H1 (cell line): ENCODE measurements at regions not wholly inside any gene's neighbourhood (a gene's known extent, or its start where the extent isn't known, plus 50 kb on each side); places are given as distances from the start of the nearest gene placed in this dataset.
A peak's percentile ranks its signal among the peaks of the same experiment; 100 is the strongest.

ENCODE experiments used
- CTCF ChIA-PET: fragments of 300-600 bp; sonication (Branson Sonifier 250); formaldehyde crosslinking; loops from one replicate; lab custom pipeline; 2021; ENCODE audit not compliant: partially characterized antibody; lab: Charles Lee
- POLR2A ChIA-PET: fragments of 300-600 bp; sonication (Branson Sonifier 250); formaldehyde crosslinking; loops from one replicate; lab custom pipeline; 2021; ENCODE audit warnings: inconsistent platforms; ENCODE audit not compliant: partially characterized antibody; lab: Charles Lee
- DNase-seq, 2 experiments: peaks; one replicate each; pipeline versions ENCODE4 v3.0.0 to v3.0.0-alpha.2; 2010 to 2022; ENCODE audit warnings: low spot score in 2 of 2, low read depth in 1 of 2, mixed read lengths in 1 of 2
- FAIRE-seq: peaks from 2 replicates; lab custom pipeline; 2011; peaks lifted over from hg19 to GRCh38; lab: Jason Lieb, UNC
- H2AFZ ChIP-seq: 2 replicates; pipeline ENCODE4 v1.8.1; 2012; ENCODE audit warnings: low read length, inconsistent platforms
- H2AK5ac ChIP-seq: 2 replicates; pipeline ENCODE4 v1.6.1; 2013; ENCODE audit warnings: low read depth, low read length
- H2BK120ac ChIP-seq: replicated peaks from 2 replicates; pipeline ENCODE3; 2013; ENCODE audit warnings: low read depth, low read length, inconsistent platforms
- H2BK12ac ChIP-seq: 2 replicates; pipeline ENCODE4 v1.6.1; 2013; ENCODE audit warnings: low read depth, low read length
- H2BK15ac ChIP-seq: 2 replicates; pipeline ENCODE4 v1.6.1; 2013; ENCODE audit warnings: low read length
- H2BK20ac ChIP-seq: 2 replicates; pipeline ENCODE4 v1.6.1; 2013; ENCODE audit warnings: low read length
- H2BK5ac ChIP-seq: 2 replicates; pipeline ENCODE4 v1.6.1; 2013; ENCODE audit warnings: low read depth, low read length
- H3K14ac ChIP-seq: 2 replicates; pipeline ENCODE4 v1.6.1; 2013; ENCODE audit warnings: inconsistent platforms; ENCODE audit not compliant: insufficient read length
- H3K18ac ChIP-seq: 2 replicates; pipeline ENCODE4 v1.6.1; 2013; ENCODE audit warnings: low read length; ENCODE audit errors: extremely low read depth
- H3K23ac ChIP-seq: 2 replicates; pipeline ENCODE4 v1.6.1; 2013; ENCODE audit warnings: inconsistent platforms; ENCODE audit not compliant: insufficient read length
- H3K23me2 ChIP-seq: 2 replicates; pipeline ENCODE4 v1.6.1; 2013; ENCODE audit warnings: low read depth, low read length
- H3K27ac ChIP-seq: 2 replicates; pipeline ENCODE4 v1.6.1; 2011; ENCODE audit warnings: low read depth, low read length, inconsistent platforms
- H3K27me3 ChIP-seq, 4 experiments: replicated peaks in 1 of 4; 1 replicate in 1 of 4; 2 replicates in 3 of 4; pipeline versions ENCODE4 v1.6.1 to v1.8.1; 2011 to 2013; ENCODE audit warnings: low read length in 3 of 4, mild to moderate bottlenecking in 3 of 4, inconsistent platforms in 2 of 4, mixed read lengths in 2 of 4, moderate library complexity in 1 of 4; ENCODE audit not compliant: control insufficient read depth in 3 of 4, insufficient read depth in 3 of 4; ENCODE audit errors: extremely low read depth in 1 of 4
- H3K36me3 ChIP-seq, 4 experiments: 2 replicates each; pipeline versions ENCODE4 v1.6.1 to v1.8.1; 2011 to 2013; ENCODE audit warnings: mild to moderate bottlenecking in 4 of 4, low read length in 3 of 4, moderate library complexity in 2 of 4, control low read depth in 1 of 4, inconsistent platforms in 1 of 4; ENCODE audit not compliant: insufficient read depth in 4 of 4, control insufficient read depth in 2 of 4
- H3K4ac ChIP-seq: replicated peaks from 2 replicates; pipeline ENCODE3; 2013; ENCODE audit warnings: low read length, low read depth, mixed read lengths, inconsistent platforms; ENCODE audit not compliant: insufficient read length
- H3K4me1 ChIP-seq, 4 experiments: replicated peaks in 1 of 4; 1 replicate in 1 of 4; 2 replicates in 3 of 4; pipeline versions ENCODE4 v1.6.1 to v1.8.1; 2011 to 2013; ENCODE audit warnings: low read length in 3 of 4, inconsistent platforms in 2 of 4, mixed read lengths in 1 of 4; ENCODE audit not compliant: insufficient read depth in 4 of 4, control insufficient read depth in 3 of 4
- H3K4me2 ChIP-seq, 2 experiments: 2 replicates each; pipeline versions ENCODE4 v1.6.1 to v1.8.1; 2011 to 2013; ENCODE audit warnings: low read depth in 2 of 2, low read length in 2 of 2, control low read depth in 1 of 2, inconsistent platforms in 1 of 2, mild to moderate bottlenecking in 1 of 2; ENCODE audit not compliant: insufficient read depth in 1 of 2
- H3K4me3 ChIP-seq, 4 experiments: fragments of 200-600, 300-600 bp in 1 of 4; sonication (generic), shearing (Covaris generic), sonication (Bioruptor Twin) in 1 of 4; 2 replicates each; pipeline versions ENCODE4 v1.5.1 to v1.8.1; 2011 to 2016; ENCODE audit warnings: low read length in 4 of 4, low read depth in 3 of 4, control low read depth in 2 of 4, inconsistent platforms in 2 of 4, mild to moderate bottlenecking in 2 of 4, mixed read lengths in 1 of 4, moderate library complexity in 1 of 4; ENCODE audit not compliant: insufficient read depth in 2 of 4; ENCODE audit errors: extremely low read depth in 1 of 4
- H3K56ac ChIP-seq: replicated peaks from 2 replicates; pipeline ENCODE3; 2013; ENCODE audit warnings: low read depth, mild to moderate bottlenecking, mixed read lengths, low read length, inconsistent platforms; ENCODE audit not compliant: insufficient read length
- H3K79me1 ChIP-seq: 2 replicates; pipeline ENCODE4 v1.6.1; 2013; ENCODE audit warnings: low read depth, low read length, control low read depth
- H3K79me2 ChIP-seq, 2 experiments: 2 replicates each; pipeline versions ENCODE4 v1.6.1 to v1.8.1; 2012 to 2013; ENCODE audit warnings: low read length in 2 of 2, mild to moderate bottlenecking in 2 of 2, inconsistent platforms in 1 of 2; ENCODE audit not compliant: insufficient read depth in 2 of 2, control insufficient read depth in 1 of 2
- H3K9ac ChIP-seq, 4 experiments: replicated peaks in 1 of 4; 1 replicate in 1 of 4; 2 replicates in 3 of 4; pipeline versions ENCODE4 v1.6.1 to v1.8.1; 2011 to 2013; ENCODE audit warnings: low read depth in 3 of 4, low read length in 3 of 4, control low read depth in 2 of 4, mild to moderate bottlenecking in 2 of 4, moderate library complexity in 2 of 4, inconsistent platforms in 1 of 4; ENCODE audit errors: extremely low read depth in 1 of 4
- H3K9me3 ChIP-seq, 2 experiments: 2 replicates each; pipeline versions ENCODE4 v1.6.1 to v1.8.1; 2012 to 2013; ENCODE audit warnings: mild to moderate bottlenecking in 2 of 2, moderate library complexity in 2 of 2, control low read depth in 1 of 2, inconsistent platforms in 1 of 2, low read depth in 1 of 2, low read length in 1 of 2, mixed read lengths in 1 of 2; ENCODE audit not compliant: insufficient read depth in 2 of 2
- H4K20me1 ChIP-seq, 2 experiments: replicated peaks in 1 of 2; 2 replicates each; pipeline versions ENCODE3 to v1.8.1; 2011 to 2013; ENCODE audit warnings: inconsistent platforms in 2 of 2, low read length in 2 of 2, mild to moderate bottlenecking in 1 of 2; ENCODE audit not compliant: insufficient read depth in 2 of 2, control insufficient read depth in 1 of 2
- H4K5ac ChIP-seq: 2 replicates; pipeline ENCODE4 v1.6.1; 2013; ENCODE audit warnings: low read length, low read depth, mixed read lengths, inconsistent platforms; ENCODE audit not compliant: insufficient read length
- H4K8ac ChIP-seq: 2 replicates; pipeline ENCODE4 v1.8.0; 2013; ENCODE audit warnings: mild to moderate bottlenecking, moderate library complexity, low read length, inconsistent platforms; ENCODE audit not compliant: insufficient read depth; ENCODE audit errors: extremely low read depth
- H4K91ac ChIP-seq: replicated peaks from 2 replicates; pipeline ENCODE3; 2013; ENCODE audit warnings: low read length, mixed read lengths, inconsistent platforms; ENCODE audit not compliant: insufficient read length
- E2F6 ChIP-seq: IDR thresholded peaks from 2 replicates; pipeline ENCODE4 v1.6.1; 2012; ENCODE audit warnings: inconsistent platforms
- GTF2F1 ChIP-seq: IDR thresholded peaks from 2 replicates; pipeline ENCODE4 v1.6.1; 2012; ENCODE audit warnings: low read depth, low read length, improper control_type of control experiment, borderline replicate concordance
- SP1 ChIP-seq: IDR thresholded peaks from 2 replicates; pipeline ENCODE4 v1.6.1; 2011; ENCODE audit warnings: low read depth, low read length
- WGBS, 2 experiments: shearing (Covaris generic) in 1 of 2; methylation state at CpG; one replicate each; pipeline versions ENCODE4 v1.1.6 to v1.1.7; 2013 to 2015; ENCODE audit warnings: low lambda C conversion rate in 2 of 2, mixed read lengths in 2 of 2, inconsistent platforms in 1 of 2, low coverage in 1 of 2, missing lambda C conversion rate in 1 of 2; ENCODE audit not compliant: insufficient replicate concordance in 2 of 2, insufficient coverage in 1 of 2, insufficient read length in 1 of 2; ENCODE audit errors: extremely low coverage in 1 of 2, missing lambda C conversion rate in 1 of 2; 5-methylcytosine and 5-hydroxymethylcytosine counted together

GRCh38 chr6:27758491-27758890 lies 153.7 kb downstream of the OR2B2 start:
- POLR2A ChIA-PET, result interaction anchor here (0.7 to 1.0 kb wide), 2 partner anchors 9 to 13 kb away, joined by 3 read pairs; no protein-coding TSS in a partner anchor
- Histone ChIP-seq H3K9me3 (no peaks in the 10 kb centered on the region), H3K18ac (no peak overlapping the region), H3K14ac (no peak overlapping the region), H3K4me1 (peaks cover 0 to 13% (median 2%) of the 10 kb centered on the region in 4 experiments; a peak in 5 of 7 replicates), H2BK15ac (no peak overlapping the region), H3K4me2 (peak overlapping the region; percentile 14 to 29; a peak in 2 of 4 replicates), H2AFZ (no peak overlapping the region), H3K27ac (no peak overlapping the region), H3K9ac (no peak overlapping the region), H3K23me2 (peaks cover 3% of the 10 kb centered on the region; the same call in 1 of the 2 replicates), H4K91ac (no peak overlapping the region), H3K4ac (no peak overlapping the region), H2BK120ac (no peak overlapping the region), H3K56ac (no peak overlapping the region), H2AK5ac (no peak overlapping the region), H3K27me3 (peaks cover 0 to 38% (median 15%) of the 10 kb centered on the region in 4 experiments; a peak in 6 of 7 replicates), H4K5ac (no peak overlapping the region), H3K79me2 (no peaks in the 10 kb centered on the region), H4K8ac (no peak overlapping the region), H4K20me1 (no peaks in the 10 kb centered on the region), H2BK12ac (no peak overlapping the region), H2BK5ac (no peak overlapping the region), H3K23ac (no peak overlapping the region), H3K79me1 (no peaks in the 10 kb centered on the region), H3K36me3 (no peaks in the 10 kb centered on the region), H2BK20ac (no peak overlapping the region), H3K4me3 (0 out of 8 replicates have a peak overlapping the region, but pooled peaks of 1 of the 4 experiments have one; percentile 9)
- CTCF ChIA-PET, result interaction anchor here (0.8 to 12.4 kb wide), 4 partner anchors 12 to 609 kb away, joined by 3 to 102 read pairs (median 4); no protein-coding TSS in a partner anchor
- 48% methylated on average over 10 of the region's 10 CpGs; no CpG with 5 or more reads in 1 of the 2 experiments for WGBS, 2 experiments
- no peak for FAIRE-seq
- TF ChIP-seq E2F6 (no peak), GTF2F1 (no peak), SP1 (no peak)
- DNase-seq, result no peak
